ENCODE measurements at regions not wholly inside any gene's neighbourhood (a gene's known extent, or its start where the extent isn't known, plus 50 kb on each side); places are given as distances from the start of the nearest gene placed in this dataset.

DNA sequence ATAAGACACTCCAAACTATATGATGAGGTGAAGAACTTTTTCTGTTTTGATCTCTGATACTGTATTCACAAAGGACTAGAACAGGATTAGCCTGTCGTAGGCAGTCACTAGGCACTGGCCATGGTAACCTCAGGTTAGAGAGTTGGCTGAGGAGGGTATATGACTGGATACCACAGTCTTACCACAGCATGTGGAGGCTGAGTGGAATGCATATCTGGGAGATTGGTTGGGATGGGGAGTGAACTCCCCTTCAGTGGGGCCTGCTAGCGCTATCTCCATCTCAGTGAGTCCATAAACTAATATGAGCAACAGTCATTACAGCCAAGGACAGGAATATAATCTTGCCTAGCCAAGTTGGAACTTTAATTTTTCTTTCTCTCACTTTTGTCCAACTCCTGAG is 339.1 kb downstream of the SPATA31D1 start:
- ChIA-PET CTCF (no interaction called here), POLR2A (interaction anchor here (0.6 kb wide), 1 partner anchor 672 kb away, joined by 3 read pairs; no protein-coding TSS in a partner anchor)
- Histone ChIP-seq H4K20me1 (ENCODE audit: control insufficient read depth, insufficient read depth, low read length, poor library complexity, severe bottlenecking) (no peaks in the 10 kb centered on the region), H3K9me3 (ENCODE audit: control extremely low read depth in 1 of 3, control insufficient read depth in 2 of 3, insufficient read depth in 1 of 3, low read length in 2 of 3) (peaks cover 0 to 7% (median 3%) of the 10 kb centered on the region in 3 donors), H2AFZ (ENCODE audit: insufficient read depth, low read depth, low read length, poor library complexity, severe bottlenecking) (no peak overlapping the region), H3K9ac (ENCODE audit: low read length) (no peak overlapping the region), H3K27ac (ENCODE audit: low read length in 2 of 2) (no peak overlapping the region), H3K4me3 (ENCODE audit: control extremely low read depth in 1 of 5, extremely low read depth in 1 of 5, insufficient read depth in 1 of 5, low read depth in 2 of 5, low read length in 4 of 5) (no peak overlapping the region), H3K4me2 (replicated peaks; ENCODE audit: low read depth, low read length, poor library complexity, severe bottlenecking) (no peak overlapping the region), H3K27me3 (replicated peaks in 1 of 4; ENCODE audit: control extremely low read depth in 1 of 4, control insufficient read depth in 3 of 4, insufficient read depth in 4 of 4, low read length in 3 of 4) (no peaks in the 10 kb centered on the region), H3K4me1 (ENCODE audit: control insufficient read depth in 2 of 2, insufficient read depth in 2 of 2, low read length in 2 of 2) (no peaks in the 10 kb centered on the region), H3K36me3 (replicated peaks in 1 of 2; ENCODE audit: control extremely low read depth in 1 of 2, control insufficient read depth in 1 of 2, extremely low read depth in 1 of 2, insufficient read depth in 2 of 2, low read length in 1 of 2) (no peaks in the 10 kb centered on the region), H3K79me2 (ENCODE audit: control insufficient read depth, insufficient read depth, low read length) (no peaks in the 10 kb centered on the region)
- no peak for TF ChIP-seq EZH2 (IDR thresholded peaks at IDR 0.05; ENCODE audit: borderline replicate concordance, insufficient read depth, low read depth, low read length, poor library complexity, severe bottlenecking)
- TF ChIP-seq, protein P1, sequence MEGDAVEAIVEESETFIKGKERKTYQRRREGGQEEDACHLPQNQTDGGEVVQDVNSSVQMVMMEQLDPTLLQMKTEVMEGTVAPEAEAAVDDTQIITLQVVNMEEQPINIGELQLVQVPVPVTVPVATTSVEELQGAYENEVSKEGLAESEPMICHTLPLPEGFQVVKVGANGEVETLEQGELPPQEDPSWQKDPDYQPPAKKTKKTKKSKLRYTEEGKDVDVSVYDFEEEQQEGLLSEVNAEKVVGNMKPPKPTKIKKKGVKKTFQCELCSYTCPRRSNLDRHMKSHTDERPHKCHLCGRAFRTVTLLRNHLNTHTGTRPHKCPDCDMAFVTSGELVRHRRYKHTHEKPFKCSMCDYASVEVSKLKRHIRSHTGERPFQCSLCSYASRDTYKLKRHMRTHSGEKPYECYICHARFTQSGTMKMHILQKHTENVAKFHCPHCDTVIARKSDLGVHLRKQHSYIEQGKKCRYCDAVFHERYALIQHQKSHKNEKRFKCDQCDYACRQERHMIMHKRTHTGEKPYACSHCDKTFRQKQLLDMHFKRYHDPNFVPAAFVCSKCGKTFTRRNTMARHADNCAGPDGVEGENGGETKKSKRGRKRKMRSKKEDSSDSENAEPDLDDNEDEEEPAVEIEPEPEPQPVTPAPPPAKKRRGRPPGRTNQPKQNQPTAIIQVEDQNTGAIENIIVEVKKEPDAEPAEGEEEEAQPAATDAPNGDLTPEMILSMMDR (IDR thresholded peaks at IDR 0.05): no peak
- no peak for DNase-seq
- H3K4me3 Mint-ChIP-seq: no peak overlapping the region
- peaks cover 17% of the 10 kb centered on the region for H3K9me3 Mint-ChIP-seq (ENCODE audit: insufficient read depth)
- H3K27me3 Mint-ChIP-seq: no peaks in the 10 kb centered on the region
- WGBS (ENCODE audit: insufficient coverage): no CpG with 5 or more reads among the region's 2 CpGs
- no peak overlapping the region for H3K27ac Mint-ChIP-seq
- ATAC-seq (ENCODE audit: low read depth): no peak
- H3K4me1 Mint-ChIP-seq: no peaks in the 10 kb centered on the region
- intact Hi-C loops (cut with micrococcal nuclease): no loop called here

- ChIA-PET CTCF (no interaction called here), POLR2A (no interaction called here)
- H3K4me2 ChIP-seq (replicated peaks; ENCODE audit: low read depth, low read length, poor library complexity, severe bottlenecking): no peak overlapping the region
- WGBS (ENCODE audit: insufficient coverage): no CpG with 5 or more reads among the region's 2 CpGs
- no peaks in the 10 kb centered on the region for H3K36me3 ChIP-seq (replicated peaks in 1 of 2; ENCODE audit: control extremely low read depth in 1 of 2, control insufficient read depth in 1 of 2, extremely low read depth in 1 of 2, insufficient read depth in 2 of 2, low read length in 1 of 2)
- H3K4me1 ChIP-seq (ENCODE audit: control insufficient read depth in 2 of 2, insufficient read depth in 2 of 2, low read length in 2 of 2): no peaks in the 10 kb centered on the region
- H3K27ac ChIP-seq (ENCODE audit: low read length in 2 of 2): no peak overlapping the region
- no peaks in the 10 kb centered on the region for H3K27me3 ChIP-seq (replicated peaks in 1 of 4; ENCODE audit: control extremely low read depth in 1 of 4, control insufficient read depth in 3 of 4, insufficient read depth in 4 of 4, low read length in 3 of 4)
- intact Hi-C loops (cut with micrococcal nuclease): no loop called here
- H3K9me3 ChIP-seq (ENCODE audit: control extremely low read depth in 1 of 3, control insufficient read depth in 2 of 3, insufficient read depth in 1 of 3, low read length in 2 of 3): peaks cover 0 to 7% (median 0%) of the 10 kb centered on the region in 3 donors
- H3K27me3 Mint-ChIP-seq: no peaks in the 10 kb centered on the region
- no peak overlapping the region for H3K4me3 ChIP-seq (ENCODE audit: control extremely low read depth in 1 of 5, extremely low read depth in 1 of 5, insufficient read depth in 1 of 5, low read depth in 2 of 5, low read length in 4 of 5)
- no peaks in the 10 kb centered on the region for H3K4me1 Mint-ChIP-seq
- TF ChIP-seq, protein P1 (IDR thresholded peaks at IDR 0.05): no peak
- no peak for TF ChIP-seq EZH2 (IDR thresholded peaks at IDR 0.05; ENCODE audit: borderline replicate concordance, insufficient read depth, low read depth, low read length, poor library complexity, severe bottlenecking)
- no peak overlapping the region for H2AFZ ChIP-seq (ENCODE audit: insufficient read depth, low read depth, low read length, poor library complexity, severe bottlenecking)
- H3K9ac ChIP-seq (ENCODE audit: low read length): no peak overlapping the region
- H3K79me2 ChIP-seq (ENCODE audit: control insufficient read depth, insufficient read depth, low read length): no peaks in the 10 kb centered on the region
- no peak for DNase-seq
- ATAC-seq (ENCODE audit: low read depth): no peak
- H3K4me3 Mint-ChIP-seq: no peak overlapping the region
- peaks cover under 1% of the 10 kb centered on the region for H3K9me3 Mint-ChIP-seq (ENCODE audit: insufficient read depth)
- H3K27ac Mint-ChIP-seq: no peak overlapping the region
- no peaks in the 10 kb centered on the region for H4K20me1 ChIP-seq (ENCODE audit: control insufficient read depth, insufficient read depth, low read length, poor library complexity, severe bottlenecking)
Observed at GRCh38 chr9:82331079-82331478, 342.5 kb downstream of the SPATA31D1 start.
